GM18873 (cell line): ENCODE measurements at regions not wholly inside any gene's neighbourhood (a gene's known extent, or its start where the extent isn't known, plus 50 kb on each side); places are given as distances from the start of the nearest gene placed in this dataset.
"Not testable (repeated sequence)": the region's sequence is repeated elsewhere in the genome, so short reads cannot be mapped to it uniquely, and the experiment has no call there.

ENCODE experiments used
- ATAC-seq: cut with Tn5 transposase; IDR thresholded peaks from one replicate; pipeline ENCODE4 v1.9.1; 2021; ENCODE audit warnings: mild to moderate bottlenecking, moderate library complexity, moderate number of reproducible peaks; ENCODE audit not compliant: unreplicated experiment, low FRiP score

DNA sequence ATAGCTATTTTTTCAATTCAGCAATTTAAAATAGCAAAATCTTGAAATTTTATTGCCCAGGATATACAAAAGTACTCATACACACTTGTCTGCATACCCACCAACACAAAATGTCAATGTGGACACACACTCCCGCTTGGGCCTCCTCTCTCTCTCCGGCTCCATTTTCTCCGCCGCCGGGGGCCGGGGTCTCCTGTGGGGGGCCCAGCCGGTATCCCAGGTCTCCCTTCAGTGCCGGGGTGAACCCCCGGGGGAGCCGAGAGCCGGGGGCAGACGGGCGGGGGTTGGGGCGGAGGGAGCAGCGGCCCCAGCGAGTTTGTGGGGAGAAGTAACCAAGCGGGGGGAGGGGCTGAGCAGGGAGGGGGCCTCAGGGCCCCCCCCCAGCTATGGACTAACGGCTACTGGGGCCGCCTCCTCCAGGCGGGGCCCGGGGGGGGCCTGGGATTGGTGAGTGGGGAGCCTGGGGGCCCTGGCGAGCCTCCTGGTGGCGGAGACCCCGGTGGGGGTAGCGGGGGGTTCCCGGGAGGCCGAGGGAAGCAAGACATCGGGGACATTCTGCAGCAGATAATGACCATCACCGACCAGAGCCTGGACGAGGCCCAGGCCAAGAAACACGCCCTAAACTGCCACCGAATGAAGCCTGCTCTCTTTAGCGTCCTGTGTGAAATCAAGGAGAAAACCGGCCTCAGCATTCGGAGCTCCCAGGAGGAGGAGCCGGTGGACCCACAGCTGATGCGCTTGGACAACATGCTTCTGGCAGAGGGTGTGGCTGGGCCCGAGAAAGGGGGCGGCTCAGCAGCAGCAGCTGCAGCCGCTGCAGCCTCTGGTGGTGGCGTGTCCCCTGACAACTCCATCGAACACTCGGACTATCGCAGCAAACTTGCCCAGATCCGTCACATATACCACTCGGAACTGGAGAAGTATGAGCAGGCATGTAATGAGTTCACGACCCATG is 56.6 kb downstream of the CHST2 start:
- not testable (repeated sequence) for ATAC-seq

GRCh38 chr3:143177965-143178364 is 58.4 kb downstream of the CHST2 start:
- peak; percentile 90 for ATAC-seq

GRCh38 chr3:143178775-143179548 is 59.4 kb downstream of the CHST2 start:
- ATAC-seq, result not testable (repeated sequence)

- no peak for ATAC-seq
These were observed 60.0 kb downstream of the CHST2 start for GRCh38 chr3:143179603-143180002.

- not testable (repeated sequence) for ATAC-seq
These were observed 61.3 kb downstream of the CHST2 start for GRCh38 chr3:143180860-143181259.

- ATAC-seq, result not testable (repeated sequence)
These were observed 62.4 kb downstream of the CHST2 start for GRCh38 chr3:143181977-143182376.

GRCh38 chr3:143182866-143183664 is 63.5 kb downstream of the CHST2 start:
- no peak for ATAC-seq

DNA sequence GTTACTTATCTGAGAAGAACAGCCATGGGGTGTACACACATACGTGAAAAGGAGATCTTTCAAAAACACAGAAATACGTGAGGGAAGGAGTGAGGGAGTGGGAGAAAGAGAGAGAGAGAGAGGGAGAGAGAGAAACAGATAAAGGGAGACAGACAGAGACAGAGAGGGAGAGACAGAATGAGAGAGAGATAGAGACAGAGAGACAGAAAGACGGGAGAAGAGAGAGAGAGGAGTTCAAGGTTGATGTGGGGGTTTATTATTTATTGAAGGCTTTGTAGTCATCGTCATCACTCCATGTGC is 64.0 kb downstream of the CHST2 start:
- no peak for ATAC-seq

- no peak for ATAC-seq
These were observed 64.5 kb downstream of the CHST2 start for GRCh38 chr3:143184099-143184498.

GRCh38 chr3:143185401-143185800 is 65.8 kb downstream of the CHST2 start:
- ATAC-seq, result no peak

GRCh38 chr3:143187111-143187510 is 67.5 kb downstream of the CHST2 start:
- ATAC-seq, result no peak

GRCh38 chr3:143188881-143189280 is 69.3 kb downstream of the CHST2 start:
- ATAC-seq, result no peak

- ATAC-seq, result no peak
These were observed 70.5 kb downstream of the CHST2 start for GRCh38 chr3:143190101-143190500.

DNA sequence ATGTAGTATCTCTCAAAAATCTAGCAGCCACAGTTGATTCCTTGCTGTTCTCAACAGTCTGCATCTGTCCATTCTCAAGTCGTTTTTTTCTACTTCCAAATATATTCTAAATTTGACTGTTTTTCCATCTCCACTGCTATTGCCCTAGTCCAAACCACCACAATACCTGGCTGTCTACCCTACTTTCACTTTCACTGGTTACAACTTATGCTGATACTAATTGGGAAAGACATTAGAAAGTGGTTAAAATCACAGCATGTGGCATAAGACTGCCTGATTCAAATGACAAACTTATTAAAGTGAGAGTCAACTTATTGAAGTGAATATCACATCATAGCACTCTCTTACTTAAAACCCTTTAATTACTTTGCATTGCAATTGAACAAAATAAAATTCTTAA is 72.6 kb downstream of the CHST2 start:
- ATAC-seq, result no peak

DNA sequence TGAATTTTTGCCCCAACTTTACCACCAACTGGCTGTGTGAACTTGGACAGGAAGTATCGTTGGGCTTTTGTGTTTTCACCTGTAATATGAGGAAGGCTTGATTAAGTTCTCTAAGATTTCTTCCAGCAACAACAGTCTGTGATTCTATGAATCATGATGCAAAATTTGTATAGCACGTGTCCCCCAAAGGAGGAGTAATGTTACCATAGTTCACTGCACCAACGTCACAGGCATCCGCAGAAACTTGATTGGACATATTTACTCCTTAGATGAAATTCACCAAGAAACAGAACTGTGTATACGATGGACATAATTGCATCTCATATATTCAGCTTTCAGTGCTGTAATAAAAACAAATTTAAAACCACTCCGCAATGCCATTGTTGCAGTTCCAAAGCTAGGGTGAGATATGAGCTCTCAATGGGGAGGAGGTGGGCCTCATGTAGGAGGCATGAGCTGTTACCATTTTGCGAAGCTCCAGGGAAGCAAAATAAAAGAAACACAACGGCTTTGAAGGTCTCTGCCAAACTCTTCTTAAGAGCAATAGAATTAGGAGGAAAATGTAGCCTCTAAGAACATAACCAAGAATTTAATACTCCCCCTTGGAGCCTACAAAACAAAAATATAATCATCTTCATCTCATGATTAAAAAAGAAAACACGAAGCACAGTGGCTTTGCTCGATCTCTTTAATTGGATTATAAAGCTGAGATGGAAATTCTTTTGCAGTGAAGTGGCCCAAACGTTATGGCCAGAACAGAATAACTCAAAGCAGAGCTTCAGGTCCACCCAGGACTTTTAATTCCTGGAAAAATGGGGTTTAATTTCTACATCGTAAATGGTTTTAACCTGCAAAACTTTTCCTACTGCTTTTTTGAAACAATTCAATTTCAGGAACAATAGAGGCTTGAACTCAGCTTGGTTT is 80.7 kb downstream of the CHST2 start:
- no peak for ATAC-seq

- ATAC-seq, result no peak
These were observed 81.5 kb downstream of the CHST2 start for GRCh38 chr3:143201045-143201444.

DNA sequence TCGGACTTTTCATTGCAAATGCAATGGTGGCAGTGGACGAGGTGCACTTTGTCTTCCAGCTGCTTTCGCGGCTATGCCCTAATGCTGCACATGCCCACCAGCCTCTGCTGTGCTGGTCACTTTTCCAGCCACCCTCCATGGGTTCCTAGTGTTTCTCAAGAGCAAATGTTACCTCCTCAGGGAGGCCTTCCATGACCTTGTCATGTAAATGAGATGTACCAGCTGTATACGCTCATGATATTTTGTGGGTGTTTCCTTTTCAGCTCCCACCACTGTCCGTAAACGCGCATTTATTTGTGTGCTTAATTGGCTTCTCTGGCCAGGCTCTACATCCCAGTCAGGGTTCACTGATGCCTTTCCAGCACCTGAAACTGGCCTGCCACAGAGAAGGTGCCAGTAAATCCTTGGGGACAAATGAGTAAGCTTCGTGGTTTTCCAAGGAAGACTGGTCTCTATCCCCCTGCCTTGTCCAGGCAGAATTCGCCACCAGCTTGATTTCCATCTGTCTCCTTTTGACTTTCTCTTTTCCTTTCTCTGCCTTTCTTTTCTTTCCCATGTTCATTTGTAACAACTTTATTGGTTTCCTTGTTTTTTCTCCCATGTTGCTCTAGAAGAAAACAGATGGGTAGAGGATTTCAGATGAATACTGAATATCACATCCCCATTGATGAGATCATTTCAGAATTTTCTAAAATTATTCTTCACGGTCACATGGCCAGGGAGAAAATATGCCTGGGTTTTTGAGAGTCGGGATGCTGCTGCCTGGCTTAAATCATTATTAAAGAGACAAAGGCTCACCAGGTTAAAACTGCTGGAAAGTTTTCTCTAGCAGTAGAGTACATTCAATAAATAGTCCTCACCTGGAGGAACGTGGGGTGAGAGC is 82.5 kb downstream of the CHST2 start:
- ATAC-seq, result no peak

GRCh38 chr3:143203142-143203541 is 83.6 kb downstream of the CHST2 start:
- ATAC-seq, result no peak

DNA sequence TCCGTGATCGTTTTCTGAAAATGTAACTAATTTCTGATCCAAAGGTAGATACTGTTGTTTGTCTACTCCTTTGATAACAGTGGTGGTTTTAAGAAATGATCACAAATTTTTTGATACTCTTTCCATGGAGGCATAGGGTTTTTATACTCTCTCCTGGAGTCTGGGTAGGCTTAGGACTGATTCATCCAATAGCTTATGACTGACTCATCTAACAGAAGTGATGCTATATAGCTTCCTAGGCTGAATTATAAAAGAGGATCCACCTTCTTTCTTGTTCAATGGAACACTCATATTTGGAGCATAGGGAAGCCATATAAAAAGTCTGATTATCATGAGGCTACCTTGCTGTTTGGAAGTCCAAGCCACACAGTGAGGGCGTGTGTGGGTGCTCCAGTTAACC is 84.3 kb downstream of the CHST2 start:
- ATAC-seq, result no peak
